ENCODE measurements at regions not wholly inside any gene's neighbourhood (a gene's known extent, or its start where the extent isn't known, plus 50 kb on each side); places are given as distances from the start of the nearest gene placed in this dataset.

- H3K4me1 ChIP-seq (ENCODE audit: control insufficient read depth, insufficient read depth, low read length) = no peaks in the 10 kb centered on the region
- POLR2A ChIA-PET = no interaction called here
- no peaks in the 10 kb centered on the region for H3K9me3 ChIP-seq (ENCODE audit: control insufficient read depth, insufficient read depth, low read depth, low read length)
- TF ChIP-seq ZNF274 (IDR thresholded peaks at IDR 0.05; ENCODE audit: low read length) = no peak
- TF ChIP-seq ZNF274 (tag by site-specific recombination; IDR thresholded peaks at IDR 0.05; ENCODE audit: borderline replicate concordance) = no peak
- no peak for TF ChIP-seq ZNF18 (tag by site-specific recombination; IDR thresholded peaks at IDR 0.05)
- no peak for TF ChIP-seq ZNF398 (tag by site-specific recombination; IDR thresholded peaks at IDR 0.05)
- TF ChIP-seq ZNF350 (tag by site-specific recombination; IDR thresholded peaks at IDR 0.05) = no peak
- no peak for TF ChIP-seq GLIS2 (tag by site-specific recombination; IDR thresholded peaks at IDR 0.05)
- no peak for TF ChIP-seq ZNF585B (tag by site-specific recombination; IDR thresholded peaks at IDR 0.05)
- TF ChIP-seq ZNF768 (tag by site-specific recombination; IDR thresholded peaks at IDR 0.05) = no peak
- TF ChIP-seq ZNF214 (tag by site-specific recombination; IDR thresholded peaks at IDR 0.05; ENCODE audit: borderline replicate concordance) = no peak
- TF ChIP-seq ZNF600 (tag by site-specific recombination; IDR thresholded peaks at IDR 0.05) = no peak
- TF ChIP-seq ZBTB6 (tag by site-specific recombination; IDR thresholded peaks at IDR 0.05) = no peak
- TF ChIP-seq ZNF280D (tag by site-specific recombination; IDR thresholded peaks at IDR 0.05) = no peak
- TF ChIP-seq ZNF544 (tag by site-specific recombination; IDR thresholded peaks at IDR 0.05) = no peak
- no peak for TF ChIP-seq ZNF2 (tag by site-specific recombination; IDR thresholded peaks at IDR 0.05)
- no peak for TF ChIP-seq ZNF121 (tag by site-specific recombination; IDR thresholded peaks at IDR 0.05)
- TF ChIP-seq INSM2 (tag by site-specific recombination; IDR thresholded peaks at IDR 0.05) = no peak
- no peak for TF ChIP-seq ZNF670 (tag by site-specific recombination; IDR thresholded peaks at IDR 0.05; ENCODE audit: low read depth)
- no peak for TF ChIP-seq SALL2 (tag by site-specific recombination; IDR thresholded peaks at IDR 0.05; ENCODE audit: borderline replicate concordance)
- TF ChIP-seq ZNF654 (tag by site-specific recombination; IDR thresholded peaks at IDR 0.05; ENCODE audit: low read depth) = no peak
- TF ChIP-seq ZNF514 (tag by site-specific recombination; IDR thresholded peaks at IDR 0.05) = no peak
- TF ChIP-seq ZNF157 (tag by site-specific recombination; IDR thresholded peaks at IDR 0.05) = no peak
- H3K36me3 ChIP-seq (ENCODE audit: control insufficient read depth in 2 of 2, insufficient read depth in 1 of 2, low read length in 2 of 2) = no peaks in the 10 kb centered on the region
- no peak overlapping the region for H3K4me3 ChIP-seq (ENCODE audit: low read depth, low read length)
- CTCF ChIA-PET = no interaction called here
- no peak overlapping the region for H3K27ac ChIP-seq (ENCODE audit: extremely low read depth, low read depth, low read length)
Measured at GRCh38 chr2:76082509-76082908, 371.8 kb upstream of the GCFC2 start.

Measured in HEK293 (cell line).